GM18502 (cell line): ENCODE measurements at regions not wholly inside any gene's neighbourhood (a gene's known extent, or its start where the extent isn't known, plus 50 kb on each side); places are given as distances from the start of the nearest gene placed in this dataset.

ENCODE experiments used
- ATAC-seq: cut with Tn5 transposase; IDR thresholded peaks from one replicate; pipeline ENCODE4 v1.9.1; 2021; ENCODE audit warnings: mild to moderate bottlenecking; ENCODE audit not compliant: unreplicated experiment, poor library complexity

DNA sequence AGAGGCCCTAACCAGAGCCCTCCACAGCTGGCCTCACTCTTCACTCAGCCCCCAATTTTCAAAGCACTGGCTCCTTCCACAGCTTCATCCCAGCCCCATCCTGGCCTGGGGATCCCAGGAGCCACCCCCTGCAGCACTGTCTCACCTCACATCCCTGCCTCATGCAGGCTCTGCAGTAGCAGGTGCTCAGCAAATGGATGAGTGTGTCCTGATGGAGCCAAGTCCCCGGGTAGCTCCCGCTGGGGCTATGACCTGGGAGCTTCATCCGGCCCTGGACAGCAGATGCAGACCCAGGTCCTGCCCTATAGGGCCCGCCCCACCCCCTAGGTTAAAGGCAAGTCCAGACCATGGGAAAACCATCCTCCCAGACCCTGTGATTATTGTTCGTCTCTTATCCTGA is 143.2 kb upstream of the ZNF507 start:
- ATAC-seq = no peak

GRCh38 chr19:32203161-32203560 is 142.2 kb upstream of the ZNF507 start:
- no peak for ATAC-seq

DNA sequence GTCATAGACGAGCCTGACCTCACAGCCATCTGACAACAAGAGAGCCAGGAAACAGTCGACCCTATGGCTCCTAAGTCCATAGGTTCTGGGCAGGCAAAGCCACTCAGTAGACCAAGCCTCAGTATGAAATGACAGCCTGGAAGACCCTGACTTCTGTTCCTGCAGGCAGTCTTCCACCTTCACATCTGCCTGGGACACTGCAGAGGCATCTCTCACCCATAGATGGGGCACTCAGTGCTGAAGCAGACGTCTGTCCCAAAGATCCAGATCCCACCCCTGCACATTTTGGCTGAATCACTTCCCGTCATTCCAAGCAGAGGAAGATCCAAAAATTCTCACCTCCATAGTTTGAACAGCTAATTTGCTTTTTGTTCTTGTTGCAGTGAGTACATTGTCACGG is 139.3 kb upstream of the ZNF507 start:
- ATAC-seq = no peak

DNA sequence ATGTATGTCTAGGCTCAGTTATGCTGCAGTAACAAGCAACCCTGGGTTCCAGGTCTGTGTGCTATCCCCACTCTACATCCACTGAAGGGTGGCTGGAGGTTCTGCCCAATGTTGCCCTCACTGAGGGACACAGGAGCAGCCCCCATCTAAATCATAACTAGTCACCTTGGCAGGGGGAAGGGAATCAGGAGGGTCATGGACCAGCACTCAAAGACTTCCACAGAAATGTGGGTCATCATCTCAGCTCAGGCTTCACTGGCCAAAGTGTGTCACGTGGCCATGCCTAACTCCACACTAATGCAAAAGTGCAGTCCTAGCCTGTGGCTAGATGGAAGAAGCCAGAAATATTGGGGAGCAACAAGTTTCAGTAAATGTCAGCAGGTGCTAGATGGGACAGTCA is 137.3 kb upstream of the ZNF507 start:
- ATAC-seq = no peak

GRCh38 chr19:32219392-32219791 is 126.0 kb upstream of the ZNF507 start:
- no peak for ATAC-seq

- ATAC-seq = no peak
Measured at GRCh38 chr19:32219881-32220472, 125.4 kb upstream of the ZNF507 start.

DNA sequence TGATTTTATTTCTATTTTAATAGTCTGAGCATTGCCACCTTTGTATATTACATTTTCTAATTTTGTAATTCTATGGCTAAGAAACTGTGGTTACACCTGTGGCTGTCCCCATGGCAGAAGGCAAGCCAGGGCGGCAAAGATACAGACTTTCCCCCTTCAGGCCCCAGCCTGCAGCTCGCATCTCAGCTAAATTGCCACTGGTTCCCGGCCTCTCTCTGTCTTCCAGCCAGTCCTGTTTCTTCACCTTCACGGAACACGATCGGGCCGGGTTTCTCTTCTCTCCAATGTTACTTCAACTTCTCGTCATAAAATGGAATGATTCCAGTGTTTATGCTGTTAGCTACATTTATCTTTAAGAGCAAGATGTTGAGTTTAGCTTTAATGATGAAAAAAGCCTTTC is 124.5 kb upstream of the ZNF507 start:
- ATAC-seq = no peak

GRCh38 chr19:32222556-32222955 is 122.9 kb upstream of the ZNF507 start:
- ATAC-seq = no peak

DNA sequence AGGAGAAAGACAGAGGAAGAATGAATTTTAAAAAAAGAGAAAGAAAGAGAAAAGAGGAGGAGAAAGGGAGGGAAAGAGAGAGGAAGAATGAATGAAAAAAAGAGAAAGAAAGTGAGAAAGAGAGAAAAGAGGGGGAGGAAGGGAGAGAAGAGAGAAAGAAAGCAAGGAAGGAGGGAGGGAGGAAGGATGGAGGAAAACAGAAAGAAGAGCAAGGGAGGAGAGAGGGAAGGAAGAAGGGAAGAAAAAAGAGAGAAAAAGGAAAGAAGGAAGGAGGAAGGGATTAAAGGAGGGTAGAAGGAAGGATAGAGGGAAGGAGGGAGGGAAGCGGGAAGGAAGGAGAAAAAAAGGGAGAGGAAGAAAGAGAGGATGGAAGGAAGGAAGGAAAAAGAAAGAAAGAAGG is 122.3 kb upstream of the ZNF507 start:
- no peak for ATAC-seq

- no peak for ATAC-seq
Measured at GRCh38 chr19:32223595-32224370, 121.6 kb upstream of the ZNF507 start.

- peak; percentile 75 for ATAC-seq
Measured at GRCh38 chr19:32224371-32225244, 120.8 kb upstream of the ZNF507 start.

GRCh38 chr19:32227561-32228165 is 117.7 kb upstream of the ZNF507 start:
- no peak for ATAC-seq

- ATAC-seq = no peak
Measured at GRCh38 chr19:32230441-32230840, 115.0 kb upstream of the ZNF507 start.

- ATAC-seq = no peak
Measured at GRCh38 chr19:32231020-32231419, 114.4 kb upstream of the ZNF507 start.

- ATAC-seq = no peak
Measured at GRCh38 chr19:32231691-32232090, 113.7 kb upstream of the ZNF507 start.

- ATAC-seq = no peak
Measured at GRCh38 chr19:32232449-32232848, 113.0 kb upstream of the ZNF507 start.

GRCh38 chr19:32233091-32233490 is 112.3 kb upstream of the ZNF507 start:
- ATAC-seq = no peak

DNA sequence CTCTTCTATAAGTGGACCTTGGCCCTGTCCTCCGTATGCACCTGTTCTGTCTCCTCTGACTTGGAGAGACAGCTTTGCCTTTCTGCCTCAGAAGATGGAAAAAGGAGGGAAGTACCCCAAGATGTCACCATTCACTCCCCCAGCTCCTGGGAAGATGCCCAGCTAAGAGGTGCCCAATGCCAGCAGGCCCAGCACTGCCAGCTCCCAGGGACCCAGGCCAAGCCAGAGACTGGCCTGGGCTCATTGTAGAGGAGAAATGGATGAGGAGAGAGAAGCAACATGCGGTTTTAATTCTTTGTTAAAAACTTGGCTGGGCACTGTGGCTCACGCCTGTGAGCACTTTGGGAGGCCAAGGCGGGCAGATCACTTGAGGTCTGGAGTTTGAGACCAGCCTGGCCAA is 111.5 kb upstream of the ZNF507 start:
- ATAC-seq = no peak

DNA sequence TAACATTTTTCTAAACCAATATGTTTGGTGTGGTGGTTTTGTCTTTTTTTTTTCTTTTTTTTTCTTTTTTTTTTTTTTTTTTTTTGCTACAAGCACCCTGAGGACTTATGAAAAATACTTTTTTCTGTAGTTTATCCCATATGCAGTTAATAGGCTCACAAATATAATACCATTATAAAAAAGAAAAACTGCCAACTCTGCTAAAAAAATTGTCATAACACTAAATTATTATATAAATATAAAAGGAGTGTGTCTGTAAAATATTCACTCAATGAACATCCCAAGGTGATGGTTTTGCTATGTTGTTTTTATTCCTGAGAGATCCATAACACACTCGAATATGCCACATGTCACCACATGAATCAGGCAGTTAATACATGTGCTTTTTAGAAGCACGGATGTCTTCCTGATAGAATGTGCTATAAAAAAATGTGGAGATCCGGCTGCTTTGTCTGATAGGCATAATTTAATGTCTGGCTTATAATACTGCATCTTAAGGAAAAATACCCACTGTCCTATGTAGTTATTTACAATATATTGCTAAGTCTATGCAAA is 110.7 kb upstream of the ZNF507 start:
- no peak for ATAC-seq

DNA sequence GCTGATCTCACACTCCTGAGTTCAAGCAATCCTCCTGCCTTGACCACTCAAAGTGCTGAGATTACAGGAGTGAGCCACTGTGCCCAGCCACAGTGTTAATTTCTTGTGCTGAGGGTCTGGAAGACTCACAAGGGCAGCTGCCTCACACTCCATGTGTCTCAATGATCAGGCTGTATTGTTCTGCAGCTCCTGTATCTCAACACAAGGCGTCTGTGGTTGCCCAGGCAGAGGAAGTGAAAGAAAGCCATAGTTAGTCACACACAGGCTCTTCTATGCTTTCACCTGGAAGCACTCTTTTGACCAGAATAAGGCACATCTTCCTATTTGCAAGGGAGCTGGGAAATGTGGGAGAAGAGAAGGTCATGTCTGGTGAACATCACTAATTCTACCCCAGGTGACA is 107.3 kb upstream of the ZNF507 start:
- peak; percentile 78 for ATAC-seq

DNA sequence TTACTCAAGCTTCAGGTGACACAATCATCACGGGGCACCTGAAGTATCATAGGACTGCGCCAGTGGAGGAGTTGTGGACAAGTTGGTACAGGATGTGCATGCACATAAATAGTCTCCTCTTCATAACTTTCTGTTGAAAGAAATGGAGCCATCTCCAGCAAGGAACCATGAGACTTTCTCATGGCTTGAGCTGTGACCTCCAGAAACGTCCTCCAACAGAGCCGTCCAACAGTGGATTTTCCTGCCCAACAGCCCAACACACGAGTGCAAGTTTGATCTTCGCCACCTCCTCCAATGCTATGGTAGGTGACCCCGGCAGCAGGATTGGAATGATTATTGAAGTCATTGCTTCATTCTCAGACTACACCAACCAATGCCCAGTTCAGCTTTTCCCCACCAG is 105.1 kb upstream of the ZNF507 start:
- ATAC-seq = no peak
